Activated CD4-positive, alpha-beta T cell treated with anti-CD3 and anti-CD28 coated beads, Interleukin-2, amount 50 U/mL, for 1 hour (primary cell): ENCODE measurements at regions not wholly inside any gene's neighbourhood (a gene's known extent, or its start where the extent isn't known, plus 50 kb on each side); places are given as distances from the start of the nearest gene placed in this dataset.

Source experiments
- DNase-seq: peaks from one replicate; pipeline ENCODE4 v3.0.0-alpha.2; 2020

GRCh38 chr2:43127208-43127940 is 99.0 kb downstream of the ZFP36L2 start:
- peak; percentile 94 for DNase-seq

- DNase-seq, result no peak
Measured at GRCh38 chr2:43126817-43127207, 99.6 kb downstream of the ZFP36L2 start.

GRCh38 chr2:43125090-43125998 is 101.1 kb downstream of the ZFP36L2 start:
- no peak for DNase-seq

- DNase-seq, result no peak
Measured at GRCh38 chr2:43124687-43125057, 101.7 kb downstream of the ZFP36L2 start.

GRCh38 chr2:43123981-43124686 is 102.3 kb downstream of the ZFP36L2 start:
- DNase-seq, result no peak

GRCh38 chr2:43123486-43123885 is 102.9 kb downstream of the ZFP36L2 start:
- DNase-seq, result no peak

GRCh38 chr2:43123028-43123427 is 103.4 kb downstream of the ZFP36L2 start:
- DNase-seq, result no peak

- no peak for DNase-seq
Measured at GRCh38 chr2:43121580-43122314, 104.7 kb downstream of the ZFP36L2 start.

- no peak for DNase-seq
Measured at GRCh38 chr2:43119303-43119702, 107.1 kb downstream of the ZFP36L2 start.

- no peak for DNase-seq
Measured at GRCh38 chr2:43117521-43118143, 108.8 kb downstream of the ZFP36L2 start.

- no peak for DNase-seq
Measured at GRCh38 chr2:43116988-43117387, 109.4 kb downstream of the ZFP36L2 start.

- DNase-seq, result no peak
Measured at GRCh38 chr2:43115881-43116280, 110.5 kb downstream of the ZFP36L2 start.

- no peak for DNase-seq
Measured at GRCh38 chr2:43114210-43114609, 112.2 kb downstream of the ZFP36L2 start.

- no peak for DNase-seq
Measured at GRCh38 chr2:43111788-43112554, 114.4 kb downstream of the ZFP36L2 start.

- DNase-seq, result no peak
Measured at GRCh38 chr2:43110442-43110871, 115.9 kb downstream of the ZFP36L2 start.

GRCh38 chr2:43109261-43109743 is 117.1 kb downstream of the ZFP36L2 start:
- no peak for DNase-seq

- no peak for DNase-seq
Measured at GRCh38 chr2:43107679-43108078, 118.7 kb downstream of the ZFP36L2 start.

- DNase-seq, result no peak
Measured at GRCh38 chr2:43106559-43107527, 119.6 kb downstream of the ZFP36L2 start.

GRCh38 chr2:43105586-43106558 is 120.5 kb downstream of the ZFP36L2 start:
- DNase-seq, result no peak
